ENCODE measurements at regions not wholly inside any gene's neighbourhood (a gene's known extent, or its start where the extent isn't known, plus 50 kb on each side); places are given as distances from the start of the nearest gene placed in this dataset.
"Not testable (repeated sequence)": the region's sequence is repeated elsewhere in the genome, so short reads cannot be mapped to it uniquely, and the experiment has no call there.

GRCh38 chr18:55762424-55762823 lies 174.4 kb upstream of the TCF4 start:
- DNase-seq = no peak

GRCh38 chr18:55753643-55754263 lies 165.8 kb upstream of the TCF4 start:
- no peak for DNase-seq

- DNase-seq = no peak
Measured at GRCh38 chr18:55751476-55751875, 163.5 kb upstream of the TCF4 start.

DNA sequence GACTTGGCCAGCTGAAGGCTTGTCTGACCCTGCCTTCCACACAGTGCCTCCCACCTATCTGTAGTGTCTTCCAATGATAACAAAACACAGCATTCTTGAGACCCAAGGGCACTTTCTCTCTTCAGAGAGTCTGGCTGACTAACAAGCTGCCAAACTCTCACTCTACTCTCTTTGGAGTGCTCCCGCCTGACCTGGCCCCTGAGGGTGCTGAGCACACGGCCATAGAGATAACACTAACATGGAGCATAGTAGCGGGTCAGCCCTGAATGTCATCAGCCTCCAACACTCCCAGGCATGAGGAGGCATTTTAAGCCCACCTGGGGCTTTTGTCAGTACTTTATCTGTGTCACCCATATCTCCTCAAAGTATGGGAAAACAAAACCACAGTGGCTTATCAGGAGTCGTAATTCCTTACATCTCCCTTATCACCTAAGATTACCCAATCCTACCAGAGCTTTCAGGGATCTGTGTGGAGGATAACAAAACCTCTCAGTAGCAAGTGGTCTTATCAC lies 160.3 kb upstream of the TCF4 start:
- no peak for DNase-seq

- no peak for DNase-seq
Measured at GRCh38 chr18:55744206-55744605, 156.2 kb upstream of the TCF4 start.

DNA sequence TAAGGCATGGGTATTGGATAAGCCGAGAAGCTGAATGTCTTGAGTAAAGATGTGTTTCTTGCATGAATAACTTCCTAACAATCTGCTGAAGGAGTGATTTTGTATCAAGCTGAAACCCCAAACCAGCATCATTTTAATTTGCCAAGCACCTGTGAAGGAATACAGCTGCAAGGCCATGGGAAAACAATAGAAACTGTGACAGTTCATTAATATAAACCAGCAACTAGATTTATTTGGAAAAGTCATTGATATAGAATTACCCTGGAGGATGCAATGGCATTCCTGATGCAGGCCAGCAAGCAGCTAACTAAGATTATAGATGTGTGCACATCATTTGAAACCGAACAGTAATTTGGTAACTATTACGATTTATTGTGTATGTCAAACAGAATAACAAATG lies 155.7 kb upstream of the TCF4 start:
- no peak for DNase-seq

GRCh38 chr18:55743133-55743532 lies 155.1 kb upstream of the TCF4 start:
- no peak for DNase-seq

GRCh38 chr18:55739488-55739887 lies 151.5 kb upstream of the TCF4 start:
- no peak for DNase-seq

DNA sequence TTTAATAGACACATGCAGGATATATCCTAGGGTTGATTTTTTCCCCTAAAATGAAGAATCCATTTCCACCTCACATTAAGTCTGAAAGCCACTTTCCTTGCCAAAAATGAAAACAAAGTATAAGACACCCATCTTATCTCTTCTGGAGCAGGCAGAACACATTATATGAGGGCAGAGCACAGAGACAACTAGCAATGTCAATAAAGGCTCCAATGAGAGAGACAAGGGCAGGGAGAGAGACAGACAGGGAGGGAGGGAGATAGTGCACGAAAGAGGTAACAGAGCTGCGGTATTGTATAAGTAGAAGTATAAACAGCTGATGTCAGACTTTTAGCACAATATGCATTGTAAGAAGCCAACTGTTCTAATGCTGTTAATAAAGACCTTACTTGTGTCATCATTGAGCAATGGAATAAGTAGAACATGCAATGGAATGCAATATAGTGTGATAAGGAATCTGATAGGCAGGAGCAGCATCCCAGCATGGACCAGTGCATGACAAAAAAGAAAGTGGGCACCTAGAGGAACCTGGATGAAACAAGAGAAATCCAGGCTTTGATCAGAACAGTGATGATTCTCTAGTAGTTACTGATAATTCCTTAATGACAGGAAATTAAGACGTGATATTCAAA lies 150.6 kb upstream of the TCF4 start:
- DNase-seq = no peak

- DNase-seq = no peak
Measured at GRCh38 chr18:55737781-55738468, 149.9 kb upstream of the TCF4 start.

- no peak for DNase-seq
Measured at GRCh38 chr18:55737266-55737665, 149.3 kb upstream of the TCF4 start.

DNA sequence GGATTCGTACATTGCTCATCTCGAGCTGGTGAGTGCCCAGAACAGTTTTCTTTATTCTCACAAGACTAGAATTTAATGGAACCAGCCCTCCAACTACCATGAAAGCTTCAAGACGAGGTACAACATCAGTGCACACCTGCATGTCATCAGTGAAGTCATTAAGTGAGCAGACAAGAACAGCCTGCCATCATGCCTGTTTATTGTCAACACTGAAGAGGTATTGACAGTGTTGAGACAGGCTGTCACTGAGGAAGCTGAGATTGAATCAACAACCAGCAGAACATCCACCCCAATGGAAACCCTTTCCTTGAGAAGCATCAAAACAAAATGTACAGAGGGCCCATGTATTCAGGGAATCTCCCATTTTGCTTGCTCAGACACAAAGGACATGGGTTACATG lies 148.0 kb upstream of the TCF4 start:
- no peak for DNase-seq

GRCh38 chr18:55735199-55735855 lies 147.3 kb upstream of the TCF4 start:
- DNase-seq = no peak

GRCh38 chr18:55732227-55733106 lies 144.5 kb upstream of the TCF4 start:
- DNase-seq = no peak

- no peak for DNase-seq
Measured at GRCh38 chr18:55731594-55732042, 143.6 kb upstream of the TCF4 start.

DNA sequence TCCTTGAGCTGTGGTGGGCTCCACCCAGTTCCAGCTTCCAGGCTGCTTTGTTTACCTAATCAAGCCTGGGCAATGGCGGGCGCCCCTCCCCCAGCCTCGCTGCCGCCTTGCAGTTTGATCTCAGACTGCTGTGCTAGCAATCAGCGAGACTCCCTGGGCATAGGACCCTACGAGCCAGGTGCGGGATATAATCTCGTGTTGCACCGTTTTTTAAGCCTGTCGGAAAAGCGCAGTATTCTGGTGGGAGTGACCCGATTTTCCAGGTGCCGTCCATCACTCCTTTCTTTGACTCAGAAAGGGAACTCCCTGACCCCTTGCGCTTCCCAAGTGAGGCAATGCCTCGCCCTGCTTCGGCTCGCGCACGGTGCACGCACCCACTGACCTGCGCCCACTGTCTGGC lies 133.0 kb upstream of the TCF4 start:
- not testable (repeated sequence) for DNase-seq

GRCh38 chr18:55713707-55714106 lies 125.7 kb upstream of the TCF4 start:
- no peak for DNase-seq

- no peak for DNase-seq
Measured at GRCh38 chr18:55706898-55707297, 118.9 kb upstream of the TCF4 start.

DNA sequence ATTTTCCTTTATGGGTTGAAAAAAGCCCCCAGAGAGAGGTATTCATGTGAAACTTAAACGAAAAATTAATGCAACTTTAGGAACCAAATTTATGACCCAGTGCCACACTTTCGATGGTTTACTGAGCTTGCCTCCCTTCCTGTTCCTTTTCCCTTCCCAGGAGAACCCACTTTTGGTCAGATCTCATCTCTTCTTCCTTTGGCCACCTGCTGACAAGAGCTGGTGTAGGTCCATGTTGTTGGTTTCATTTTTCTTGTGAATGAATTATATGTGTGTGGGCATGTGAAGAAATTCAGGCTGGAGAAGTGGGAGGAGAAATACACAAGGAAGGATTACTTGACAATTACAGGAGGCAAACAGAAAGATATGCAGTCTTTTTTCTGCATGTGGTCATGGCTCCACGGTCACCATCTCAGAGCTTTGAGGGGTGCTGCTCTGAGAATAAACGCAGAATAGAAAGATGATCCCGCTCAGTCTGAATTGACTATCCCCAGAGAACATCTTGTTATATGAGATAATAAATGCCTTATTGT lies 111.3 kb upstream of the TCF4 start:
- DNase-seq = no peak

- no peak for DNase-seq
Measured at GRCh38 chr18:55696811-55697210, 108.8 kb upstream of the TCF4 start.

DNA sequence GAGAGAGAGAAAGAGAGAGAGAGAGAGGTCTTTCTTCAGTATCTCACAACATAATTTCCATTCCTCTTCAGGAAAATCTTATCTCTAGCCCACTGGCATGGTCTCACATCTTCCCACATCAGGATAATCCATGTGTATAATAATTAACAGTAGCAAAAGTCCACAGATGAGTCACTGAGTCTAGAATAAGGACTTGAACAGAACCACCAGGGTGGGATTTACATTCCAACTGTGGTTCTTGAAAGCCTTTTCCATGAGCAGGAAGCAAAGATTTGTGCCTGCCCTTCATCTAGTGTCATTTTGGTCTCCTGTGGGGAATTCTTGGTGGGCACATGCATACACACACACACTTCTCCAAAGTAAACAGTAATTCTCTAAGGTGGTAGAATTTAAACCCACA lies 107.1 kb upstream of the TCF4 start:
- no peak for DNase-seq

GRCh38 chr18:55694291-55694690 lies 106.3 kb upstream of the TCF4 start:
- DNase-seq = no peak
